GM18873 (cell line): ENCODE measurements at regions not wholly inside any gene's neighbourhood (a gene's known extent, or its start where the extent isn't known, plus 50 kb on each side); places are given as distances from the start of the nearest gene placed in this dataset.

Experiments
- ATAC-seq: cut with Tn5 transposase; IDR thresholded peaks from one replicate; pipeline ENCODE4 v1.9.1; 2021; ENCODE audit warnings: mild to moderate bottlenecking, moderate library complexity, moderate number of reproducible peaks; ENCODE audit not compliant: unreplicated experiment, low FRiP score

- ATAC-seq = no peak
Measured at GRCh38 chr11:42114927-42115326, 655.5 kb upstream of the LRRC4C start.

DNA sequence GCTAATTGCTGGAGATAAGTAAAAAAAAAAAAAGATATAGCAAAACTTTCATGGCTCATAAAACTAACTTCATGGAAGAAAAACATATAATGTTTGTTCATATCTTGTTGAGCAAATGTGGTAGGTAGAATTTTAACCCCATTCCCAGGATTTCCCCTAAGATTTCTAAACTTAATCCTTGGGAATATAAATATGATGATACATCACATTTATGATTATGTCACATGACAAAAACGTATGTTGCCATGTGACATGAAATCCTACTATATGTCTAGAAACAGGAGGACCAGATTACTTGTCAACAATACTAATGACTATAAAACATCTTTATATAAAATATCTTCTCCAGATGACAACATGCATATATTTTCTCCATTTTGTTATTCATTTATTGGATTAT lies 679.0 kb upstream of the LRRC4C start:
- no peak for ATAC-seq

DNA sequence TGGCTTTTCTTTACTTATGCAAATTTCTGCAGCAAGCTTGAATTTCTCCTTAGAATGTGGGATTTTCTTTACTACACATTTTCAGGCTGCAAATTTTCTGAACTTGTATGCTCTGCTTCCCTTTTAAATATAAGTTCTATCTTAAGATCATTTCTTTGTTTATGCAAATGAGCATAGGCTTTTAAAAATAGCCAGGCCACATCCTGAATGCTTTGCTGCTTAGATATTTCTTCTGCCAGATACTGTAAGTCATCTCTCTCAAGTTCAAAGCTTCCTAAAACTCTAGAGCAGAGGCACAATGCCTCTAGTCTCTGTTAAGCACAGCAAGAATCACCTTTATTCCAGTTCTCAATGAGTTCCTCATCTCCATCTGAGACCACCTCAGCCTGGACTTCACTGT lies 685.9 kb upstream of the LRRC4C start:
- no peak for ATAC-seq

- no peak for ATAC-seq
Measured at GRCh38 chr11:42161886-42162285, 702.4 kb upstream of the LRRC4C start.

GRCh38 chr11:42169191-42169590 lies 709.7 kb upstream of the LRRC4C start:
- no peak for ATAC-seq

DNA sequence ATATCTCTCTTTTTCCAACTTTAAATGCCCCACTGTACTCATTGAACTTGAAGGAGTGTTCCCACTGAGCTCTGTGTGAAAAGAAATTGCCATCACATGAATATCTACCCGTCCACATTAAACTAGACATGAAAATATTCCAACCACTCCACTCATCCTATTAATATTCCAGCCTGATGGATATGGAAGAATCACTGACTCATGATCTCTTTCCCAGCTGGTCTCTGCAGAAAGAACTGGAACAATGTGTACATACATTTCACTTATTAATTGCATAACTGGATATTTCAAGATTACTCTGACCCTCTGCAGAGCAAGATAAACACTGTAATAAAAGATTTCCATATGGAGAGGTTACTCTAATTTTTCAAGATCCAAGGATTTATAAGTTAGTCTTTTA lies 711.1 kb upstream of the LRRC4C start:
- no peak for ATAC-seq

- no peak for ATAC-seq
Measured at GRCh38 chr11:42171046-42171445, 711.6 kb upstream of the LRRC4C start.

GRCh38 chr11:42172441-42172840 lies 713.0 kb upstream of the LRRC4C start:
- no peak for ATAC-seq

DNA sequence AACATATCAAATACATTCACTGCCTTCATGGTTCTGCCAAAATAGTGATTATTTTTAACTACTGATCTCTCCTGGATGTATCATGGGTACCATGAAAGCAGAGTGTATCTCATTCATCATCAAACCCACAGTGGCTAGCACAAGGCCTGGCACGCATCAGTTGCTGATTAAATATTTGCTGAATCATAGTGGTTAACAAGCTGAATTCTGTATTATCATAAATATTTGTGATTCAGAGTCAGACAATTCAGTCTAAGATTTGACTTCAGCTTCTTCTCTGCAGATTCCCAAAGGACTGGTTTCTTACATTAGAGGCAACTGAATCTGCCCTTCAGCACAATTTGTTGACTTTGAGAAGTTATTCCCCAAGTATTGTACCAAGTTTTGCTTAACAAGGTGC lies 715.8 kb upstream of the LRRC4C start:
- no peak for ATAC-seq

DNA sequence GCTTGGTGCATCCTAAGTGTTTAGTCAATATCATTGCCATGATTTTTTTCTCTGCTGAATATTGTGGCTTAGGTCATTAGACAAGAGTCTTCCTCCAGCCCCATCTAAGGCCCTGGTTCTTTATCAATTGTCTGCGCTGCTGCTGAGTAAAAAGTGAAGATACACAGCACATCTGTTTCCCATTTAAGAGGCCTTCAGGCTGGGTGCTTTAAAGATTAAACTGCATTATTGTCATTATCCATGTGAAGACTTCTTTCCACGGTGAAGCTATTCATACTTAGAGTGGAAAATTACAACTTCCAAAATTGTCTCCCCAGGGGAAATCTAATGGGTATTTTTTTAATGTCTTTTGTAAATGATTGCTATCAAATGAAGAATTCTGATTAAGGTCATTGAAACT lies 719.8 kb upstream of the LRRC4C start:
- no peak for ATAC-seq

GRCh38 chr11:42195289-42196013 lies 736.0 kb upstream of the LRRC4C start:
- no peak for ATAC-seq

GRCh38 chr11:42200311-42200710 lies 740.9 kb upstream of the LRRC4C start:
- ATAC-seq = no peak

GRCh38 chr11:42201603-42202148 lies 742.2 kb upstream of the LRRC4C start:
- no peak for ATAC-seq

- ATAC-seq = no peak
Measured at GRCh38 chr11:42205518-42205917, 746.1 kb upstream of the LRRC4C start.

- no peak for ATAC-seq
Measured at GRCh38 chr11:42225664-42226063, 766.2 kb upstream of the LRRC4C start.

GRCh38 chr11:42232673-42233072 lies 773.2 kb upstream of the LRRC4C start:
- ATAC-seq = no peak

DNA sequence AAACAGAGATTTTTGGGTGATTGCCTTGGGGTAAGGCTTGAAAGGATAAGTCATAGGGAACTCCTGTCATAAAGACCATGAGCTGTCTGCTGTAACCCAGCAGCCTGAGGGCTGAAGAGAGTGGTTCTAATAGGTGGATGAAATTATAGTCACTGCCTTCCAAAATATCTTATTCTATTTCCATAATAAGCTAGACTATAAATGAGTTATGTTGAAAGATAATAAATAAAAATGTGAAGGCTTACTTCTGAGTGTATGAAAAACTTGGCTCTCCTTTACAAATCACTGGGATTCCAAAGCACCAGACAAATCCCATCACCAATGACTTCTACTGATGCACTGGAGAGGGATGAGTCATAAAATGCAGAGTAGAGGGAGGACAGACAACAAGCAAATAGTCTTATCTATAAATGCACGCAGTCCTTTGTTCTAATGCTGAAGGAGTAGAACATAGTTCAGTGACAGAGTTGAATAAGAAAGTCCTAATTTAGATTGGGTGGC lies 775.0 kb upstream of the LRRC4C start:
- no peak for ATAC-seq

GRCh38 chr11:42237701-42238235 lies 778.3 kb upstream of the LRRC4C start:
- ATAC-seq = no peak

DNA sequence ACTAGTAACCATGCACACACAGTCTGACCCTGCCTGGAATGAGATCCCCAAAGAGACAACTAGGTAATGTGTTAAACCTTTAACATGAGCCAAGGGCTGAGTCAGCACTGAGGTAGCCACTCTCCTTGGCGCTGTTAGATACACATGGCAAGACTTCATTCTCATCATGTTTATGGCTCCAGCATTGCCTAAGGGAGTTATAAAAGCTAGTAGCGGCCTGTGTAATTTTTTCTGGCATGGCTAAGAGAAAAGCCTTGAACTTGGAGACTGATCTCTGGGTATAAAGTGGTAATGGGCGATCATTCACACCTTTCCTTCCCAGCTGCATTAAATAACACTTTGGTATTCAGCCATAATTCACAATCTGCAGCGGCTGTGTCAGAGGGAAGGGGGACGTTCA lies 779.7 kb upstream of the LRRC4C start:
- ATAC-seq = no peak

- ATAC-seq = no peak
Measured at GRCh38 chr11:42243385-42243784, 783.9 kb upstream of the LRRC4C start.

- ATAC-seq = no peak
Measured at GRCh38 chr11:42244376-42244775, 784.9 kb upstream of the LRRC4C start.

DNA sequence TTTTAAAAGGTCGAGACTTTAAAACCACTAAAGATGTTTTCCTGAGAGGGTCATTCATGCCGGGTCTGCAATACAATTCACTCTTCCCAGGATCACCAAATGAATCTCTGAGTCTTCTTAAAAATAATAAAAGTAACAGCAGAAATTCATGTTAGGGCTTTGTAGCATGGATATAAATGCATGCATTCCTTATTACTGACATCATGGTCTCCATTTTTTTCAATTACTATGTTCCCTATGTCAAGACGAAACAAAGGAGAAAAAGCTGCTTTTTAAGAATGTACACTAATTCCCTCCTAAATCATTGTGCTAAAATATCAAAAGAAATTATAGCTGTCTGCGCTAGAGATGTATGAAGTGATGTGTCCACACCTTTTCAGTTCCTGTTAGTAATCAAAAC lies 789.9 kb upstream of the LRRC4C start:
- ATAC-seq = no peak
